Hepatocyte (in vitro differentiated cells): ENCODE measurements at regions not wholly inside any gene's neighbourhood (a gene's known extent, or its start where the extent isn't known, plus 50 kb on each side); places are given as distances from the start of the nearest gene placed in this dataset.
"Not testable (repeated sequence)": the region's sequence is repeated elsewhere in the genome, so short reads cannot be mapped to it uniquely, and the experiment has no call there.

Experiments
- CTCF ChIP-seq: fragments of 200-600 bp; sonication (generic); IDR thresholded peaks from 2 replicates; pipeline ENCODE4 v1.5.1; 2016; ENCODE audit warnings: antibody characterized with exemption, mild to moderate bottlenecking; ENCODE audit not compliant: poor library complexity
- EZH2 ChIP-seq: fragments of 200-600 bp; sonication (generic); IDR thresholded peaks from 2 replicates; pipeline ENCODE4 v1.6.1; 2016; ENCODE audit warnings: antibody characterized with exemption, mild to moderate bottlenecking, borderline replicate concordance
- EZH2phosphoT487 ChIP-seq: fragments of 200-600 bp; sonication (generic); IDR thresholded peaks from one replicate; pipeline ENCODE4 v1.6.1; 2018; ENCODE audit warnings: antibody characterized with exemption, mild to moderate bottlenecking, low read depth, moderate library complexity; ENCODE audit not compliant: unreplicated experiment, severe bottlenecking

GRCh38 chr16:18119092-18119491, 217.4 kb downstream of the NPIPA8 start:
- not testable (repeated sequence) for TF ChIP-seq EZH2phosphoT487, CTCF, EZH2
